ENCODE measurements at regions not wholly inside any gene's neighbourhood (a gene's known extent, or its start where the extent isn't known, plus 50 kb on each side); places are given as distances from the start of the nearest gene placed in this dataset.
"Not testable (repeated sequence)": the region's sequence is repeated elsewhere in the genome, so short reads cannot be mapped to it uniquely, and the experiment has no call there.

DNA sequence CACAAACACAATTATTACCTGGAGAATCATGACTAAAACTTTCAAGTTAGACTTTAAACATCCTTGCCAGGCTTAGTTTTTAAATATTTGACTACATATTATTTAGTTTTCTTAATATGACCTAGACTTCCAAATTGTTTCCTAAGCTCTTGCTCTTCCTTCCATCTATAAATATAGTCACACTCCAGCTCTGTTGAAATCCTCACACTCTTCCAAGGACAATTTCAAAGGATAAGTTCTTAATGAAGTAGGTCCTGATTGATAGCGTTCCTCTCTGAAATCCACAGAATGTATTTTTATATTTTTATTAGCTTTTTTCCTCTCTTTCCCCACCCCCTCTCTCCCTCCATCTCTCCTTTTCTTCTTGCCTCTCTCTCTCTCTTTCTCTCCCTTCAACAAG, 1074.1 kb upstream of the PCDH20 start:
- DNase-seq, result no peak

DNA sequence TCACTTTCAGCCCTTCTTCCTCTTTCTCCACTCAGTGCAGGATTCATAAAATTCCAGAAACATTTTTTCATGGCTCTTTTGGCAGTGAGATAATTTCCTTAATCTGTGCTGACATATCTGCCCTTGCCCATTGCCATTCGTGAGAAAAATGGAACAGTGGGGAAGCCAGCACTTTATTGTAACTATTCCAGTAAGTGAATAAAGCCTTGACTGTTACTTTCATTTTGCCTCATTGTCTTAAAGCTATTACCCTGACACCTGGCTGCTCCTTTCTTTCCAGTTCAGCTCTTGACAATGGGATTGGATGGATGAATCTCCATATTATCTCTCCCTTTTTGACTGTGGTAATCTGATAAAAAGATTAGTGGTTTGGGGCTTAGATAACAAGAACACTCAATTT, 1068.1 kb upstream of the PCDH20 start:
- no peak for DNase-seq

DNA sequence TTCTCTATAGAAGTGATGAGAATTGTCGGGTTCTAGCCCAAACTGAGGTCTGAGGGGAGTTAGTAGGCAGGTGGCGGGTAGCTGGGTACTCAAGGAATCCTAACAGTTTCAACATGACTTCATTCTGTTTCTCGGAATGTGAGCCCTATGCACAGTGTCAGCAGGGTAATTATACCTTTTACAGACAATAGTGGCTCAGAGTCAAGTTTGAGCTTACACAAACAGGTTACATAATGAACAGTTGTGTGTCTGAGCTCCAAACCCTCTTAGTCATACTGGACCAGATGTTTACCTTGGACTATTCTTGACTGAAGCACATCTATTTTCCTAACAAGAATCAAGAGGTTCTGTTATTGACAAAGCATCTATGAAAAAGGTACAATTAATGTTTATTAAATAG, 1066.7 kb upstream of the PCDH20 start:
- DNase-seq, result no peak

DNA sequence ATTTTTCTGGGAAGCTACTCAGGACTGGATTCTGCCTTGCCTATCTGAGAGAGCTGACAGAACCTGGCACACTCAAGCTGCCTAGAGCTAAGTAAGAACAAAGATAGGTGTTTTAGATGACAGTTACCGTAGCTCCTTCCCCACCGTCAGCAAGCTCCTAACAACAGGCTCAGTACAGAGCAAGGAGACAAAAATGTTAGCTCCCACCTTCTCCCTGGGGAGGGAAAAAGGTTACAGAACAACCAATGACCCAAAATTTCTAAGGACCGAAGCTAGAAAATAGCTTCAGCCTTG, 1058.2 kb upstream of the PCDH20 start:
- no peak for DNase-seq

DNA sequence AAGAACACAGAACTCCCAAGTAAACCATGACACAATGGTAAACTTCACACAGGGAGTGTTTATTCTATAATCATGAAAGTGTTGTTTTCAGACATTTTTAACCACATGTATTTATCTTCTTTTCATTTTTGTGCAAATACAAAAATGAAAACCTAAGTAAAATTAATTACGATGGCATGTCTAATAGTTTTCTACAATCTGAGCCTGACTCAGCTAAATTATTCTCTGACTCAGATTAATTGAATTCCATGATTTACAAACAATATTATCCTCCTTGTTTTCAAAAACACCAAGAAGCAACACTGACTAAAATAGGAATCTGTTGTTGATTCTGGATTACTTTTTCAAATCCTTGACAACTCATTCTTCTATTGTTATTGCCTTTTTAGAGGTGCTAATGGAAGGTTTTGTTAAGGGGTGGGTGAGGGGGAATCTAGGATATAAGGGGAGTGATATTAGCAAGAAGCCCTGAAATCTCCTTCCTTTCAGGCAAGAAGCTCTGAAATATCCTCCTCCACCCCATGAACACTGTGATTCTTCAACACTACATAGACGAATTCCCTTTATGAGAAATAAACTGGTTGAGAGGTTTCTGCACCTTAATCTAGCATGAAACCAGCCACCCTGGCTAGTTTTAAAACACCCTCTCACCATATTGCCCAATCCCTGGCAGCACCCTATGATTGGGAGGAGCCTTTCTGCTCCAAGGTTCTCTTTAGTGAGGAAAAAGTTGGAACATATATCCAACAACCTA, 1057.7 kb upstream of the PCDH20 start:
- no peak for DNase-seq

DNA sequence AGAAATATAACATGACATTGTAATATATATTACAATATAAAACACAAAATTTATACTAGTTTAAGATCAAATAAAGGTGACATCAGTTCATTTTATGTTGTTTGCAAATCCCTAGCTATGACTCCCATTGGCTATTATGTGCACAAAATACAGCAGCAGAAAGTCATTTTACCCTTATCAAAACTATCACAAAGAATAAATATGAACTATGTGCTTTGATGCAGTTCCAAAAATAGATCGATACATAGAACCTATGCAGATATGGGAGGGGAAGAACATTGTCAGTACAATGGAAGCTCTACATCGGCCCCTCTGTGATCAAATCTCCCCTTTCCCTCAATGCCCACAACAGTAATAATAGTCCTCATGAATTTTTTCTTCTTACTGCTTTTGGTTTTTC, 1038.1 kb upstream of the PCDH20 start:
- no peak for DNase-seq

DNA sequence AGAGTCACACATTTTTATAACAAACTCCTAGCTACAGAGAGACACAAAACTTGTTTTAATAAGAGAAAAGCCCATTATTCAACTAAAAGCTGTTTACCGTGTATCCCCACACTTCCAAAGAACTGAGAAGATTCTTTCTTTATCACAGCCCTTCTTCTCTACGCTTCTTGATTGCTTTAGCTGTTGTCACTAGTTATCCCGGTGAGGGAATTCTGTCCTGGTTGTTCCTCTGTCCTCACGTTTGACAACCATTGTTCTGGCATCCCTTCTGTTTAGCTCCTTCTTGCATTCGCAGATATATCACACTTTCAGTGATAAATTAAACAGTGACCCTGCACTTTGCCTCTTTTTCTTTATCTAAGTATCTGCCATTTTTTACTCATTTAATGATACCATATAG, 1035.1 kb upstream of the PCDH20 start:
- DNase-seq, result no peak

DNA sequence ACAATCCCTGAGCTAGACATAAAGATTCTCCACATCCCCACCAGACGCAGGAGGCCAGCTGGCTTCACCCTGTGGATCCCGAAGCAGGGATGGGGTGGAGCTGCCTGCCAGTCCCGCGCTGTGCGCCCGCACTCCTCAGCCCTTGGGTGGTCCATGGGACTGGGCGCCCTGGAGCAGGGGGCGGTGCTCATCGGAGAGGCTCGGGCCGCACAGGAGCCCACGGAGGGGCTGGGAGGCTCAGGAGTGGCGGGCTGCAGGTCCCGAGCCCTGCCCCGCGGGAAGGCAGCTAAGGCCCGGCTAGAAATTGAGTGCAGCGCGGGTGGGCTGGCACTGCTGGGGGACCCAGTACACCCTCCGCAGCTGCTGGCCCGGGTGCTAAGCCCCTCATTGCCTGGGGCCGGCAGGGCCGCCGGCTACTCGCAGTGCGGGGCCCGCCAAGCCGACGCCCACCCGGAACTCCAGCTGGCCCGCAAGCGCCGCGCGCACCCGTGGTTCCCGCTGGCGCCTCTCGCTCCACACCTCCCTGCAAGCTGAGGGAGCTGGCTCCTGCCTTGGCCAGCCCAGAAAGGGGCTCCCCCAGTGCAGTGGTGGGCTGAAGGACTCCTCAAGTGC, 1032.2 kb upstream of the PCDH20 start:
- DNase-seq, result not testable (repeated sequence)

DNA sequence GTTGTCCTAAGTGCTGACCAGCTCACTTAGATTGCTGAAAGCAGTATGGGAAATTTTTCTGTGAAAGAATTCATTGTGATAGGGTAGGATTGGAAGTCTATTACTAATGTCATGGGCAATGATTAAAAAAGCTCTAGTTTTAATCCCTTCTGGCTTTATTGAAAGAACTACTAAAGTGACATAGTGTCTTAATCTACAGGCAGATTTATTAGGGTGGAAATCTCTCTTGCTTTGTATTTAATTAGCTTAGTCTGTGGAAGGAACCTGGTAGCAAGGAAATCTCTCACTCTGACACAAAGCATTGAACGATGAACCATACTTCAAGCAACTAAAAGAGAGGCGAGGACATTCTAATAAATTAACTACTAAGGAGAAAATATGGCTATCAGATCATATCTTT, 1029.2 kb upstream of the PCDH20 start:
- no peak for DNase-seq

DNA sequence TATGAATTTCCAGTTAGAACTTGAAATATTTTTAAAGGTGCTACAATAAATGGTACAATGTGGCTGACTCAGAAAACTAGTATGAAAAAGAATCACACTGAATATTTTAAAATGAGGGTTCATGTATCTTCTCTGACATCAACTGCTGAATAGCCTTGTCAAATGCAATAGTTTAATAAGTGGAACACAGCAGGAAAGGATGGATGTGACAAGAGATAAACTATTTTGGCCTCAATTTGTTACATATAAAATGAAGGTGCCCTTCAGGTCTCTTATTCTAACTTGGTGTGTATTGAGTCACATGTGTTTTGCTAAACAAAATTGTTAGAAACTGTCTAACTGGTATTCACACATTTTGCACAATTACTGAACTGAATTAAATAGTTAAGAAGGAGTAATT, 1018.4 kb upstream of the PCDH20 start:
- no peak for DNase-seq

DNA sequence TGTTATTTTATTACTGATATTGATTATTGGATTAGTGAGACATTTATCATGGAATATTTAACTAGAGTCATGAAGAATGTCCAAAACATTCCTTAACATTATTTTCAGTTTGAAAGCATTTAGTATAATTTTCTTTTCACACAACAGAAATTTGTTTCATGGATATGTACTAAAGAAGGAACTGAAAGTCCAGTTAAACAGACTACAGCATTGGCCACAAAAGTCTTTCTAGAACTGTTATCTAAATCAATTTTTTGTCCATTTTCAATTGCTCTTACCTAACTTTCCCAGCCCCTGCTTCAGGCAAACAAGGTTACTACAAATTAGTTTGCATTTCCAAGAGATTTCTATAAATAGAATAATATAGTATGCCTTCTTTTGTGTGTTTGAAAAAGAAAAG, 1018.0 kb upstream of the PCDH20 start:
- no peak for DNase-seq

DNA sequence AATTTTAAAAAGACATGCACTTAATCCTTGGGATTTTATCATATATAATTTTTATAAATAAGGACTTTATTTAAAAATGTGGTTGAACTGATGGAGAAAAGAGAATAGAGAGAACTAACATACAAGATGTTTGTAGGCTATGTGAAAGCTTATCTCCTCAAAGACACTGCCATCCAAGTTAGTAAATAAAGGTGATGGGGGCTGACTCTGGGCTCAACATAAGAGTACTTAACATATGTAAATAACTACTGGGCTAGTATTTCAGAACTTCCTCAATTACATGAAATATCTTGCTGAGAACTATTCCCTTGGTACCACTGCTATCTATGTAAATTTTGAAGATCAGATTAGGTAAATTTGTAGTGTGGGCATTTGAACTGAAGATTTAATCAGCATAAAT, 1017.3 kb upstream of the PCDH20 start:
- no peak for DNase-seq

DNA sequence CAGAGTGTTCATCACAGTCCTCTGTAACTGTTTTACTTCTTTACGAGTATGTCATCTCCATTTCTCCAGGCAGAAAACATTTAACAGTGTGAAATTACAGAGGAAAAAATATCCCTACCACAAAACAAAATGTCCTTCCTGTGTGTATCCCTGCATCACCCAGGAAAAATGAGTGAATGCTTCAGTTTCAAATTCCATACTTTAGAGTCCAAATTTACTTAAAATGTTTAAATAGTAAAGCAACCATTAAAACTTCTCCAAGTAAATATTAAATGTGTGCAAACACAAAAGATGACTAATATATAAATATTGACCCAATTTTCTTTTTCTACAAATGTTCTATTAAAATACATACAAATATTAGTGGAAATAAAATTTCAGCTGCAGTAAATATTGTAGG, 1016.6 kb upstream of the PCDH20 start:
- DNase-seq, result no peak

DNA sequence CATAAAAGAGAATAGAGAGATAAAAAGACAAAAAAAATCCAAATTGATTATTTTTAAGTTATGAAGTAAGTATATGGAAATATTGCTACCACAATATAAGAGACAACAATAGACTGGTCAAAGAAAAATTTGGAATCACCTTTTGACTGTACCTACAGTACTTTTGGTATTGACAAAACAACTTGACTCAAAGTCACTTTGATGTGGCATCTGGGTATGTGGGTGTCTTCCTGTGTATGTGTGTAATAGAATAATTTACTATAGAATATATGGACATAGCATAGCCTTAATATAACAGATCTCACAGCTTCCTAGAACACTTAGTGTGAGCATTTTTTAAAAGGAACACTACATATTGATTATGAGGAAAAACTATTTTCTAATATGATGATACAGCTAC, 1016.2 kb upstream of the PCDH20 start:
- no peak for DNase-seq

DNA sequence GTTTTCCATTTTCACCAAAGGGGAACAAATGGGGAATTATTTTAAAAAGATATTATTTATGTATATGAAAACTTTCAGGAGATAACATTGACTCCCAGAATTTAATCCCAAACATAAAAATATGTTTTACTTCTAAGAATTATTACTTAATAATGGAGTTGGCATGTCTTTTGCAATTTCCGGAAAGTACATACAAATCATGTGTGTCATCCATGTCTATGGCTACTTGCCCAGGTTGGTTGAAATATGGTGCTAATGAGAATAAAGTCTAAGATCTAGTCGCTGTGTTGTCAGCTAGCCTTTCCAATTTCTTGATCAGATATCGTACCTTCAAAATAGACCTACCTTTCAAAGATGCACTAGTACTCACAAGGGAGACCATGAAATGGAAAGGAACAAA, 1003.2 kb upstream of the PCDH20 start:
- DNase-seq, result no peak

DNA sequence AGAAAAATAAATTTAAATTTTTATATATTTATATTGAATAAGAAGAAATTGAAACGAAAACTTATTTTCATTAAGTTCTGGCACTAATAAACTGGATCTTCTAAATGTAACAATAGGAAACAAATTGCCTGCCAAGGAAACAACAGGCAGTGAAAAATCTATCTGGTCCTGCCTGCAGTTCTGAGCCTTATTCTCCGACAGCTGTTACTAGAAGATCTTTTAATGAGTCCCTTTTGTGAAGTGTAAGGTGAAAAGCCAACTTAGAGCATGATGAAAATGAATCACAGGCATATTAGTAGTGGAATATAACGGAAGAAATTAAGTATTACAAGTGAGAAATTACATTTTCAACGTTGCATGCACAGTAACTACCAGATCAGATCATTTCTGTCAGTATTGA, 1002.7 kb upstream of the PCDH20 start:
- no peak for DNase-seq

DNA sequence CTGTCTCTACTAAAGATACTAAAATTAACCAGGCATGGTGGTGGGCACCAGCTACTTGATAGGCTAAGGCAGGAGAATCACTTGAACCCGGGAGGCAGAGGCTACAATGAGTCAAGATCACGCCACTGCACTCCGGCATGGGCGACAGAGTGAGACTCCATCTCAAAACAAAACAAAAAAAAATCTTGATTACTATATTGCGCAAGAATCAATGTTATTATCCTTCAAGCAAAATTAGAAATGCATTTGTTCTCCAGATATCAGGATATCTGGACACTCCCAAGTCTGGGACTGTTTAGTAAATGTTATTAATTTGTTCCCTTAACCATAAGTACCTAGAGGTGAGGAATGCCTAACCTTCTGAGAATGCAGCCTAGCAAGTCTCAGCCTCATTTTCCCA, 992.2 kb upstream of the PCDH20 start:
- no peak for DNase-seq

DNA sequence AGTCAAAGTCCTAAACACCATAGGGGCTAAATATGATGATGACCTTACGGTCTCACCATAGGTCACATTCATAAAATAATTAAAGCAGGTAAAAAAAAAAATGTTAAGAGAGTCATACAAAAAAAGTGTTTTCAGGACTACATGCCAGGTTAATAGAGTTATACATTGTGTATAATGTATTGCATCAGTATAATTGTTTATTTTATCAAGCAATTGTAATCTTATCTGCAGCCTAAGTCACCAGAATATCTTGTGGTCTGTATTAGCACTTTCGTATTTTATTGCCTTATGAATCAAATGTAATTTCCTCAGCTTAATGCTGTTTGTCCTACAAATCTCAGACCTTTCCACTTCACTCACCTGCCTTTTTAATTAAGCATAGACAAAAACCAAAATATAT, 972.9 kb upstream of the PCDH20 start:
- DNase-seq, result no peak

DNA sequence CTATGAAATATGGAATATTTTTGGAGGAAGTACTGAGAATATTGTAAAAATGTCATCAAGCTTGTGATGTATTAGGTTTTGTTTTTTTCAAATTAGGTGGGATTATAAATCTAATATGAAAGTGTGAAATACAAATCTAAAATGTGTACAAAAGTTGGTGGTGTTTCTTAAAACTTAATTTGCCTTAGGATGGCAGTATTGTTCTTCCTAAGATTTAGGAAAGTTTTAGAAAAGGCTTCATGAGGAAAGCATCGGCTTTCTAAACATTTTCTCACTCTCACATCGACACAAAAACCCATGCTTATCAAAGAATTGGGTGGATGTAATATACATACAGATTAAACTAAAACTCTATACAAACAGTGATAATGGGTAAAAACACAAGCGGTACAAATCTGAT, 972.0 kb upstream of the PCDH20 start:
- DNase-seq, result no peak

DNA sequence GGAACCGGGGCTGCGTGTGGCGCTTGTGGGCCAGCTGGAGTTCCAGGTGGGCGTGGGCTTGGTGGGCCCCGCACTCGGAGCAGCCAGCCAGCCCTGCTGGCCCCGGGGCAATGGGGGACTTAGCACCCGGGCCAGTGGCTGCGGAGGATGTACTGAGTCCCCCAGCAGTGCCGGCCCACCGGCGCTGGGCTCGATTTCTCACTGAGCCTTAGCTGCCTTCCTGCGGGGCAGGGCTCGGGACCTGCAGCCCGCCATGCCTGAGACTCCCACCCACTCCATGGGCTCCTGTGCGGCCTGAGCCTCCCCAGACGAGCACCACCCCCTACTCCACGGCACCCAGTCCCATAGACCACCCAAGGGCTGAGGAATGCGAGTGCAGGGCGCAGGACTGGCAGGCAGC, 963.6 kb upstream of the PCDH20 start:
- DNase-seq, result not testable (repeated sequence)

DNA sequence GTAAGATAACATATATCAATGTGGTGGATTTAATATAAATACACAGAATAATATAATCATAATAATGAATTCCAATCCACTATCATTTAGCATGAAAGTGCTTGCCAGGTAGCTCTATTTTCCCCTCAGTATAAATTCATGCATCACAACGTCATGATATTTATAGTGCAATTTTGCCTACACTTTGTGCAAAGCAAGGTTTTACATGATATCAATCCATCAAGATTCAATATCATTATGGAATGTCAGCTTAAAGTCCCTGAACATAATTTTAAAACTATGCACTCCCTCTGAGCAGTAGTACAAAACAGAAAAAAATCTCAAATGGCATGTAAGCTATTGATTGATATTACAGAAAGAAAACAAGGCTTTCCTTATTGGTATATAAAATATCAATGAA, 962.2 kb upstream of the PCDH20 start:
- DNase-seq, result no peak

DNA sequence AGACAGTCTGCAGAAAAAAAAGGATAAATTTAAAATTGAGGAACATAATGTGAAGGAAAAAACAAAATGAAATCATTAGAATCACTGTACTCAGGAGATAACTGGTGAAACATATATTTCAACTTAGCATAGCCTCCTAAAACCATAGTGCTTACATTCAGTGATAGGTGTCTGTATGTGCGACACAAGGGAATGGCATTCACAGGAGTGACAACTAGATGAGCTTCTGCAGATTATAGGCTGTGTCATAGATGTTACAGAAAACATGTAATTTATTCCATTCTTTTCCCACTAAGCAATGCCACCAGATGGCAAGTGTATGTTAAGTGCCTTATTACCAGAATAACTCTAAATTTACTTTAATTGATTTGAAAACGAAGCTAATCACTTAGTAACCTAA, 960.0 kb upstream of the PCDH20 start:
- no peak for DNase-seq

DNA sequence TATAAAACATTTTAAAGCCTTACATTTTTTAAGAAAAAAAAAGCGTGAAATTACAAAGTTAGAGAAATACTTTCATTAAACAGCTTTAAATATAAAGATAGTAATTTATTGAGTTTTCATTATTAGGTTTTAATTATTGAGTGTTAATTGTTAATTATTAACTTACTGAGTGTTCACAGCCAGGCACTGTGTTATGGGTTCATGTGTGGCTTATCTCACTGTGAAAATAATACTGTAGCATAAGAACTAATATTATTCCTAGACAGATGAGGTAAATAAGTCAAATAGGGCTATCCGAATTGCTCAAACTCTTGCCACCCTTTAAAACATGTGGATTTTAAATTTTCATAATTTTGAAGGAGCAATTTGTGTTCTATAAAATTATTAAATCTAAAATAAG, 956.1 kb upstream of the PCDH20 start:
- no peak for DNase-seq

DNA sequence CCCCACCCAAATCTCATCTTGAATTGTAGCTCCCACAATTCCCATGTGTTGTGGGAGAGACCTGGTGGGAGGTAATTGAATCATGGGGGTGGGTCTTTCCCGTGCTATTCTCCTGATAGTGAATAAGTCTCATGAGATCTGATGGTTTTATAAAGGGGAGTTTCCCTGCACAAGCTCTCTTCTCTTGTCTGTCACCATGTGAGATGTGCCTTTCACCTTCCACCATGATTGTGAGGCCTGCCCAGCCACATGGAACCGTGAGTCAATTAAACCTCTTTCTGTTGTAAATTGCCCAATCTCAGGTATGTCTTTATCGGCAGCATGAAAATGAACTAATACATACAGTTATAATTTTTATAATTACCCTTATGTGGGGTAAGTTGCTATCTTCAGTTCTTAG, 952.3 kb upstream of the PCDH20 start:
- not testable (repeated sequence) for DNase-seq

DNA sequence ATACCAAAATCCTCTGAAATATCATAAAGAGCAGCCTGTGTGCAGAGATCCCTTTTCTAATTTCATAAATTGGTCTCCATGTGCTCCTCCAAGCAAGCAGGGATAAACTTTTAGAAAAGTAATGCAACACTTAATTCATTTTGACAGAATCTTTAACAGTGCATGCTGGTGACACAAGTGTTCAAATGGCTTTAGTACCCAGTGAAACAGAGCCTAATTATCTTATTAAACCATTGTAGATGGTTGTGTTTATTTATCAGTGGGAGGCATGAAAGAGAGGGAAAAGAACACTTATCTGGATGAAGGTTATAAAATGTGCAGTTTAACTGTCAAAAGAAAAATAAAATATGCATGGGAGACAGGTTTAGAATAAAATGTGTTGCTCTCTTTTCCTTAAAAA, 945.0 kb upstream of the PCDH20 start:
- DNase-seq, result no peak

DNA sequence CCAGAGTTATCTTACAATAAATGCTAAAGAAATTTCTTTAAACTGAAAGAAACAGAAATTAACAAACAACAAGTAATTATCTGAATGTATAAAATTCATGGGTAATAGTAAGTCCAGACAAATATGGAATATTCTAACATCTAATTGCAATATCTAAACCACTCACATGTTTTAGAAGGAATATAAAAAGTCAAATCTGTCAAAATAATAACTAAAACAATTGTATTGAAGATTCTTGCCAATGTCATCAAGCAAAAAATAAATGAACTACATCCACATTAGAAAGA, 942.9 kb upstream of the PCDH20 start:
- no peak for DNase-seq
